GM12892 (cell line): ENCODE measurements at regions not wholly inside any gene's neighbourhood (a gene's known extent, or its start where the extent isn't known, plus 50 kb on each side); places are given as distances from the start of the nearest gene placed in this dataset.

Source experiments
- POLR2A ChIP-seq: IDR thresholded peaks from 2 replicates; pipeline ENCODE4 v1.6.1; 2011; ENCODE audit warnings: low read depth, low read length, control low read depth
- POLR2AphosphoS5 ChIP-seq: IDR thresholded peaks from 2 replicates; pipeline ENCODE4 v1.6.1; 2011; ENCODE audit warnings: low read depth, low read length, control low read depth

- TF ChIP-seq POLR2A = no peak
- TF ChIP-seq POLR2AphosphoS5 = no peak
Measured at GRCh38 chr7:9863545-9863944, 1110.1 kb upstream of the PHF14 start.
